K562 (cell line): ENCODE measurements at regions not wholly inside any gene's neighbourhood (a gene's known extent, or its start where the extent isn't known, plus 50 kb on each side); places are given as distances from the start of the nearest gene placed in this dataset.

ENCODE experiments used
- BRF1 ChIP-seq: IDR thresholded peaks from 3 replicates; pipeline ENCODE4 v1.6.1; 2011; ENCODE audit warnings: borderline replicate concordance, mild to moderate bottlenecking; ENCODE audit not compliant: insufficient read length; ENCODE audit errors: extremely low read depth
- CHAMP1 ChIP-seq: fragments of 450-650 bp; IDR thresholded peaks from 2 replicates; pipeline ENCODE4 v1.6.1; 2016; ENCODE audit warnings: mild to moderate bottlenecking
- CSDE1 ChIP-seq, 2 experiments: fragments of 450-650 bp; IDR thresholded peaks; 2 replicates each; pipeline ENCODE4 v1.6.1; 2016; ENCODE audit warnings: mild to moderate bottlenecking in 1 of 2
- EGR1 ChIP-seq: fragments of 450-650 bp; conservative IDR thresholded peaks from 2 replicates; pipeline ENCODE4 v1.6.1; 2017; ENCODE audit warnings: mild to moderate bottlenecking
- EP300 ChIP-seq: IDR thresholded peaks from 2 replicates; pipeline ENCODE4 v1.6.1; 2012; ENCODE audit warnings: low read length, improper control_type of control experiment
- HNRNPL ChIP-seq: fragments of 200-400 bp; formaldehyde crosslinking; IDR thresholded peaks from 2 replicates; pipeline ENCODE4 v1.6.1; 2017; ENCODE audit warnings: low read depth, mild to moderate bottlenecking, low read length
- LEF1 ChIP-seq: fragments of 450-650 bp; IDR thresholded peaks from 2 replicates; pipeline ENCODE4 v1.6.1; 2016; ENCODE audit warnings: mild to moderate bottlenecking
- MBD2 ChIP-seq: sonication (generic); IDR thresholded peaks from 2 replicates; pipeline ENCODE4 v1.6.1; 2016; ENCODE audit warnings: low read depth, borderline replicate concordance
- PHF21A ChIP-seq: fragments of 450-650 bp; IDR thresholded peaks from 2 replicates; pipeline ENCODE4 v1.6.1; 2017; ENCODE audit warnings: low read depth, borderline replicate concordance
- SIN3B ChIP-seq: fragments of 450-650 bp; IDR thresholded peaks from 2 replicates; pipeline ENCODE4 v1.6.1; 2017; ENCODE audit warnings: low read depth, mild to moderate bottlenecking, moderate library complexity
- TCFL5 ChIP-seq: fragments of 250-450 bp; sonication (Bioruptor Pico); conservative IDR thresholded peaks from 2 replicates; pipeline ENCODE4 v1.6.1; 2021; ENCODE audit warnings: mild to moderate bottlenecking, moderate library complexity, matching md5 sums
- THRB ChIP-seq: fragments of 450-650 bp; formaldehyde crosslinking; conservative IDR thresholded peaks from 2 replicates; pipeline ENCODE4 v1.4.0; 2022; ENCODE audit warnings: mild to moderate bottlenecking, missing genetic modification characterization
- UBTF ChIP-seq, 2 experiments: IDR thresholded peaks; 2 replicates each; pipeline ENCODE4 v1.6.1; 2012; ENCODE audit warnings: improper control_type of control experiment in 2 of 2, low read depth in 2 of 2, low read length in 2 of 2, borderline replicate concordance in 1 of 2
- USF1 ChIP-seq: sonication (generic); formaldehyde crosslinking; IDR thresholded peaks from 2 replicates; pipeline ENCODE4 v1.9.0; 2022; ENCODE audit warnings: mild to moderate bottlenecking, missing genetic modification reagents
- USF2 ChIP-seq: sonication (generic); formaldehyde crosslinking; IDR thresholded peaks from 2 replicates; pipeline ENCODE4 v1.5.0; 2020; ENCODE audit warnings: missing genetic modification reagents
- ZBTB49 ChIP-seq: sonication (generic); formaldehyde crosslinking; IDR thresholded peaks from 2 replicates; pipeline ENCODE4 v1.8.0; 2022; ENCODE audit warnings: missing genetic modification reagents, mild to moderate bottlenecking, borderline replicate concordance
- ZNF280A ChIP-seq: fragments of 450-650 bp; IDR thresholded peaks from 2 replicates; pipeline ENCODE4 v1.6.1; 2018; ENCODE audit warnings: mild to moderate bottlenecking, low read depth; ENCODE audit not compliant: partially characterized antibody

- TF ChIP-seq CHAMP1: peak; percentile 57; the same call in 1 of the 2 replicates
- no peak for TF ChIP-seq BRF1
- no peak for TF ChIP-seq ZNF280A
- TF ChIP-seq TCFL5 (CRISPR knock-in tag): no peak
- no peak for TF ChIP-seq USF1 (CRISPR knock-in tag)
- TF ChIP-seq THRB: no peak
- no peak for TF ChIP-seq HNRNPL
- TF ChIP-seq MBD2: no peak
- no peak for TF ChIP-seq LEF1
- TF ChIP-seq PHF21A: no peak
- TF ChIP-seq USF2 (CRISPR knock-in tag): no peak
- no peak for TF ChIP-seq EGR1
- no peak for TF ChIP-seq ZBTB49 (CRISPR knock-in tag)
- TF ChIP-seq UBTF (IDR thresholded peaks at IDR 0.05; ENCODE audit: borderline replicate concordance in 1 of 2, low read depth in 2 of 2, low read length in 2 of 2): no peak
- TF ChIP-seq CSDE1 (IDR thresholded peaks at IDR 0.05): no peak
- TF ChIP-seq SIN3B: no peak
- peak; percentile 77; the same call in 1 of the 2 replicates for TF ChIP-seq EP300
These were observed 1060.5 kb upstream of the INTU start (continued) for GRCh38 chr4:126572264-126572663.
